Retinal pigment epithelial cell (primary cell): ENCODE measurements at regions not wholly inside any gene's neighbourhood (a gene's known extent, or its start where the extent isn't known, plus 50 kb on each side); places are given as distances from the start of the nearest gene placed in this dataset.
"Not testable (repeated sequence)": the region's sequence is repeated elsewhere in the genome, so short reads cannot be mapped to it uniquely, and the experiment has no call there.

Experiments used
- DNase-seq: peaks from one replicate; pipeline ENCODE4 v3.0.0-alpha.2; 2010; ENCODE audit warnings: low read depth
- H3K4me3 ChIP-seq: 2 replicates; pipeline ENCODE4 v1.5.1; 2011; ENCODE audit warnings: mild to moderate bottlenecking, low read length, control low read depth, moderate library complexity
- CTCF ChIP-seq: conservative IDR thresholded peaks from 2 replicates; pipeline ENCODE4 v1.5.1; 2011; ENCODE audit warnings: low read depth, low read length, control low read depth, inconsistent platforms

DNA sequence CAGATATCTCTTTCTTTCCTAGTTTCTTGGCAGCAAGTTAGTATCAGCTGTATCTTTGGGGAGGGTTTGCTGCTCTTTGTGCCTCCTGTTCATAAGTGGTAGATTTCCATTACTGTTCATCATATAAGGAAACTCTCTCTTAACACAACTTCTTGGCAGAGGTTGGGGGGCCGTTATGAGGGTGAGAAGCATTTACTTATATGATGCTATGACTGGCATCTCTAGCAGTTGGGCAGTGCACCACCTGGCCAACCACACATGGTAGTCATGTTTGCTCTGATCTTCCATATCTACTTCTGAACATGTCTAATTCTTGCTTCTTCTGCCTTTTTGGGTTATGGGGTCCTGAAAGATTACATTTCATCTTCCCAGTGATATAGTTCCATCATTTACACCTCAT is 282.2 kb downstream of the CYRIA start:
- no peak for DNase-seq
- no peak overlapping the region for H3K4me3 ChIP-seq
- no peak for TF ChIP-seq CTCF

DNA sequence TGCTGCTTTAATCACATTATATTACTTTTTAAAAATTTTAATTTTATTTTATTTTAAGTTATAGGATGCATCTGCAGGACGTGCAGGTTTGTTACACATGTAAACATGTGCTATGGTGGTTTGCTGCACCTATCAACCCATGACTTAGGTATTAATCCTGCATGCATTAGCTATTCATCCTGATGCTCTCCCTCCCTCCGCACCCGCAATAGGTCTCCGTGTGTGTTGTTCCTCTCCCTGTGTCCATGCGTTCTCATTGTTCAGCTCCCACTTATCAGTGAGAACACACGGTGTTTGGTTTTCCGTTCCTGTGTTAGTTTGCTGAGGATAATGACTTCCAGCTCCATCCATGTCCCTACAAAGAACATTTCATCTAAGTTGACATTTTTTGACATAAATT is 283.2 kb downstream of the CYRIA start:
- TF ChIP-seq CTCF, result no peak
- no peak for DNase-seq
- H3K4me3 ChIP-seq, result no peak overlapping the region

- no peak overlapping the region for H3K4me3 ChIP-seq
- DNase-seq, result no peak
- TF ChIP-seq CTCF, result no peak
Measured at GRCh38 chr2:16381511-16381910, 284.1 kb downstream of the CYRIA start.

GRCh38 chr2:16379901-16380300 is 285.7 kb downstream of the CYRIA start:
- DNase-seq, H3K4me3 ChIP-seq: not testable (repeated sequence)

DNA sequence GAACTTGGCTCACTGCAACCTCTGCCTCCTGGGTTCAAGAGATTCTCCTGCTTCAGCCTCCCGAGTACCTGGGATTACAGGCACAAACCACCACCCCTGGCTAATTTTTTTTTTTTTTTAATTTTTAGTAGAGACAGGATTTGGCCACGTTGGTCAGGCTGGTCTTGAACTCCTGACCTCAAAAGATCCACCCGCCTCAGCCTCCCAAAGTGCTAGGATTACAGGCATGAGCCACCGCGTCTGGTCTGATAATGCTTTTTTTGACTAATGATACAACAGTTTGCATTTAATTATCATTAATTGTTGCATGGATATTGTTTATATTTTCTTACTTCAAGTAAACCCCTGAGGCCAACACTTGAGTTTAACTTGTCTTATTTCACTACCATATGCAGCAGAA is 286.6 kb downstream of the CYRIA start:
- not testable (repeated sequence) for H3K4me3 ChIP-seq, DNase-seq

DNA sequence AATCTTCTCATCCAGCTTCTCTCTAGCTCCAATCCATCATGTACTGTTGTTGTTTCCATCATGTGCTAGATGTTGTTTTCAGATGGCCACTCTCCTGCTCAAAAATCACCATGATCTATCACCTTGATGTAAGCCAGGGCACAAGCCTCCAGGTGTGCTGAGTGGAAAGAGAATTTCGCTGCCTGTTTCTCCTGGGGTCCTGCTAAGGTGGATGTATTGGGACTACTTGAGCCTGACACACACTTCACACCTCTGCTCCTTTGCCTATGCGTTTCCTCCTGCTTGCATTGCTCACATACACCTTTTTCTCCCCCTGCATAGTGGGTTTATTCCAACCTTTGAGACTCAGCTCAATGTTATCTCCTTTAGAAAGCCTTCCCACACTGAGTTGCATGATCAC is 287.6 kb downstream of the CYRIA start:
- TF ChIP-seq CTCF, result no peak
- no peak overlapping the region for H3K4me3 ChIP-seq
- no peak for DNase-seq

DNA sequence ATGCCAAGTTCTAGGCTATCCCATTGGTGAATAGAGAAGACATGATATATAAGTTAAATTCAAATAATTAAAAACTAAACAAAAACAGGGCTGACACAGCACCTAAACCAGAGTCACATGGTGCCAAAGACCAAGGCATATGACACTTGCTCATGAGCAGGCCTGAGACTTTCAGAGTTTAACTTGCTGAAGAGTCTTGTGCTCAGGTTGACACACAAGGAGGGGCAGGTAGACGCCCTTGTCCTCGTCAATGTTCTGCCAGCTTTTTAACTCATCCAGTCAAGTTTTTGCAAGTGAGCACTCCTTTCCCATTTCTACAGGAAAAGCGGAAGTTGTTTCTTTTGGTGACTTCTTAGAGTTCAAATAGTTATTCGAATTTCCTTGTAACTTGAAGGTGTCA is 289.7 kb downstream of the CYRIA start:
- no peak overlapping the region for H3K4me3 ChIP-seq
- DNase-seq, result no peak
- no peak for TF ChIP-seq CTCF

DNA sequence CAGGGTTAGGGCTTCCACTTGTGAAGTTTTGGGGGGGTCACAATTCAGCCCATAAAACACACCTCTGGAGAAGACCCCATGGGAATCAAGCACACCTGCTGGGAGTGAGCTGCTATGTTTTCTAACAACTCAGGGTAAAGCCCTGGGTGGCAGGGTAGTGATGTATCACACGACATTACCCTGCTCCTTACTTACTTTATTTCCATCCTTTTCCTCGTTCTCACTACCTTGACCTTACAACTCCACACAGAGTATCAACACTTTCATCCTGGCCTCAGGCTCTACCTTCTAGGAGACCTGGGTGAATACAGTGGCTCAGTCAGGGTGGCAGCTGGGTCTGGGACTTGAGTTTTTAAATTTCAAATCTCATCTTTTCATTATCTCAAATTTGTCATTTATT is 290.3 kb downstream of the CYRIA start:
- H3K4me3 ChIP-seq, result no peak overlapping the region
- DNase-seq, result no peak
- TF ChIP-seq CTCF, result no peak
